Stimulated activated CD4-positive, alpha-beta T cell treated with anti-CD3 and anti-CD28 coated beads, Interleukin-1b, Interleukin-23, amount 100 ng/mL, for 4 hours (primary cell): ENCODE measurements at regions not wholly inside any gene's neighbourhood (a gene's known extent, or its start where the extent isn't known, plus 50 kb on each side); places are given as distances from the start of the nearest gene placed in this dataset.
"Not testable (repeated sequence)": the region's sequence is repeated elsewhere in the genome, so short reads cannot be mapped to it uniquely, and the experiment has no call there.

Experiments used
- DNase-seq, 2 donors: peaks; one replicate each; pipeline ENCODE4 v3.0.0-alpha.2; 2020; ENCODE audit warnings: low read depth in 2 of 2

DNA sequence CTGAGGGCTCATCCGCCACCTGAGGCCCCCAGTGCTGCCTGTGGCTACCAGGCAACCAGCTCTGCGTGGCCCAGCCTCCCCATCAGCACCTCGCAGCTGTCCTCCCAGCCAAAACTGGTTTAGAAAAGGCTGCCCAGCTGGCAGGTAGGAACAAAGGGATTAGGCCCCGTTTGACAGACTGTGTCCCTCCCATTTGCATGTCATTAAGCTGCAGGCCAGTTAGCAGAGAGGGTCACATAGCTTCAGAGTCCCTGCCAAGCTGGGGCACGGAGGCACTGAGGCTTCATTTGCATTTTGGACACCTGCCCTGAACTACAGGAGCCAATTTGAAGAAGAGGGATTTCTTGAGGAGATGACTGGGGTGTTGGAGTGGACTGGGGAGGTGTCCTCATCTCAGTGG lies 177.9 kb downstream of the TLE3 start:
- DNase-seq, result no peak

DNA sequence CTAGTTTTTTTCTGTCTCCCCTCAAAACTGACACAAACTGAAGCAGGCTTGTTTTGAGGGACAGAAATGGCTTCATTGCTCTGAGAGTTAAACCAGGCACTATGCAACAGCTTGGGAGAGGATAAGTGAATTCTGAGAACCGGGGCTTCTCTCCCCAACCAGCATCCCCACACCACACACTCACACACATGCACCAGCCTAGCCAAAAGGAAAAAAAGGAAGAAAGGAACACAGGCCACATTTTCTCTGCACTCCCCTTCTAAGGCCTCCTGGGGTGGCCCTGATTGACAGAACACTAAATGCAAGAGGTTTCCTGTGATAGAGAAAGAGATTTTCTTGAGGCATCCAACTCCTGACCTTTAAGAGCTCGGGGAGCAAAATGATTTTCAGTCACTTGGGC lies 177.5 kb downstream of the TLE3 start:
- DNase-seq, result no peak

DNA sequence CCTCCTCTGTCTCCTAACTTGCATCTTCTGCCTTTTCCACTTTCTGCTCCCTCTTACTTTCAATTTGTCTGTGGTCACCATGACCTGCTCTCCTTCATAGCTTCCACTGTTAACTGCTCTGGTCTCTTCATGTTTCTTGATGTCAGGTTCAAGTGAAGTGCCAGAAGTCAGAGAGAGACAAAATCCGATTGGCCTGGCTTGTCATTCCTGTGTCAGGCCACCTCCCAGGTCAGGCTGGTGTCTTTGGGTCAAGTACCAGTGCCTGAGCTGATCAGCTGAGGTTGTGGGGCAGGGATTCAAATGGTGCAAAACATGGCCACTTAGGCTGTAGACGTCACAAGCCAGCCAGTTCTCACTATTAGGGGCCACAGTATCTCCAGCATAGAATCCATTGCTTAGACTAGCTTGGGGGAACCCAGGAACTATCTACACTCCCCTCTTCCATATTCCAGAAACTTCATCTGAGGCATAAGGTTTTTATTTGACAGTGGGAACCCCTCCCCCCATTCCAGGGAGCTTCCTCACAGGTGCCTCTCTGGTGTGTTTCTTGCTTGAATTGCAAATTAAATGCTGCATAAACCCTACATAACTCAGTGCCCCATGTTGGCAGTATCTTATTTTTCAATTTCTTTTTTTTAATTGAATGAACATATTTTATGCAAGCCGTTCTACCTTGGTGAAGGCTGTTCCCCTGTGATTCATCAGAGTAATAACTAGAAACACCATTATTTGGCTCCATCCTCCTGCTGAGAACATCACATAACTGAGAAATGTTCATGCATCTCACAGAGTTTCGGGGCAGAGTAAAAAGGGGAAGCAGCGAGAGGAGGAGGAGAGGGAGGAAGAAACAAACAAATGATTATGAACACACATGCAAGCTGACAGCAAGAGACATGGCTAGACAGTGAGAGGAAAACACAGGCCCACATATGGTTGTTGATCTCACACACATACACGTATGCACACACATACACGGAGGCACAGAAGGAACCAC lies 175.8 kb downstream of the TLE3 start:
- DNase-seq, result no peak

DNA sequence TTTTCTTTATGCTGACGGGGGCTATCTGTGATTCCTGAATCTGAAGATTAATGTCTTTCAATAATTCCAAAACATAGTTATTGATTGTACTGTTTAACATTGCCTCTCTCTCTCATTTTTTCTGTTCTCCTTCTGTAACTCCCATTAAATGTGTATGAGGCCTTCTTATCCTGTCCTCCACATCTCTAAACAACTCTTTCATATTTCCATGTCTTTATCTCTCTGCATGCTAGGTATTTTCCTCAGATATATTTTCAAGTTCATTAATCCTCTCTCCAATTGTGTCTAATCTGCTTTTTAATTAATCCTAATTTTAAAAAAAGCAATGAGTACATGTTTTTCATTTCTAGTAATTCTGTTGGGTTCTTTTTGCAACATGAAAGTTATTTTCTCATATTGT lies 173.2 kb downstream of the TLE3 start:
- no peak for DNase-seq

DNA sequence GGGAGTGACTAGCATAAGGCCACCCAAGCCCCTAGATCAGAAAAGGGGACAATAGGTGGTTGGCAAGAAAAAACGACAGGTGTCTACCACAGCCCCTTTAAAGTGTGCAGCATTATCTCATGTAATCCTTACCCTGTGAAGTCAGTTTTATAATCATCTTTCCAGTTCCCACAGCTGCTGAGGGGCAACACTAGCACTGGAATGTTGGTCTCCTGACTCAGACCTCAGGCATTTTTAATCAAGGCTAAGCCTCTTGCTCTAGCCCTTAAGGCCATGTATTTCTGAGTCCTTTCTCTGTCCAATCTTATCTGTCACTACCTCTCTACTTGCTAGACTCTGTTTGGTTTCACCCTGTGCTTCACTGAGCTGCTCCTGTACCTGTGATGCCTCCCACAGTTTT lies 171.7 kb downstream of the TLE3 start:
- no peak for DNase-seq

DNA sequence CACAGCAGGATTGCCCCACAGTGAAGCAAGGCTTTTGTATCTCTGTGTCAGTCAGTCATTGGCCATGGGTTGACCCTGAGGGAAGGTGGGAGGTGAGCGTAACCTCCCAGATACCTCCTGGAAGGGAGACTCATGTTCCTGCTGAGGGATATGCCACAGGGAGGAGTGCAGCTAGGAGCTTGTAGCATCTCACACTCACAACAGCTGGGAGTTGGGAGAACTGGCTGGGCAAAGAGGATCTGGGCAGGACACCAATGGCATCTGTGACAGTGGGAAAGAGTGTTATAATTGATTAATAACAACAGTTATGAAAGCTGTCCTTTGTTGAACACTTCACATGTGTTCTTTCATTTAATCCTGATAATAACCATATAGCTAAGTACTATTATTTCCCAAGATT lies 171.0 kb downstream of the TLE3 start:
- DNase-seq, result no peak

DNA sequence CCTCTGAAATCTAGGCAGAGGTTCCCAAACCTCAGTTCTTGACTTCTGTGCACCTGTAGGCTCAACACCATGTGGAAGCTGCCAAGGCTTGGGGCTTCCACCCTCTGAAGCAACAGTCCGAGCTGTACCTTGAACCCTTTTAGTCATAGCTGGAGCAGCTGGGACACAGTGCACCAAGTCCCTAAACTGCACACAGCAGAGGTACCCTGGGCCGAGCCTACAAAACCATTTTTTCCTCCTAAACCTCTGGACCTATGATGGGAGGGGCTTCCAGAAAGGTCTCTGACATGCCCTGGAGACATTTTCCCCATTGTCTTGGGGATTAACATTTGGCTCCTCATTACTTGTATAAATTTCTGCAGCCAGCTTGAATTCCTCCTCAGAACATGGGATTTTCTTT lies 168.8 kb downstream of the TLE3 start:
- DNase-seq, result not testable (repeated sequence)

DNA sequence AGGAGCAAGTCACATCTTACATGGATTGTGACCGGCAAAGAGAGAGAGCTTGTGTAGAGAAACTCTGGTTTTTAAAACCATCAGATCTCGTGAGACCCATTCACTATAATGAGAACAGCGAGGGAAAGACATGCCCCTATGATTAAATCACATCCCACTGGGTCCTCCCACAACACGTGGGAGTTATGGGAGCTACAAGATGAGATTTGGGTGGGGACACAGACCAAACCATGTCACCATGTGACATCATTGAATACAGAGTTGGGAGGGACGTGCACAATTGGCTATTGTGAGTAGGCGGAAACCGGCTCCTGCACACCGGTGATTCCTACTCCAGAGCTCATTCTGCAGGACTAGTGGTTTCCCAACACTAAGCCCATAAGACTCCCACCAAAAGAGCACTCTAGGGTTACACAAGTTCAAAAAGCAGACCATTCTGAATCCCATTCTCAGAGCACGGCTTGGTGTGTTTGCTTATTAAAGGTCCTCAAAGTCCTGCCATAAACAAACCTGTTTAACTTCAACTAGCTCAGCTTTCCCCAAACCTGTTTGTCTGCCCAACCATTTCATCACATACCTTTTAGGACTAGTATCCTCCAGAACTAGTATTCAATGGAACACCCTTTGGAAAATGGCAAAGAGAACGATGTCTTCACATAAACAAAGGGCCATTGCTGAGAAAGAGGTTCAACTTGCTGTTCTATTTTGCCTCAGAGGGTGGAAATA lies 167.6 kb downstream of the TLE3 start:
- DNase-seq, result no peak

DNA sequence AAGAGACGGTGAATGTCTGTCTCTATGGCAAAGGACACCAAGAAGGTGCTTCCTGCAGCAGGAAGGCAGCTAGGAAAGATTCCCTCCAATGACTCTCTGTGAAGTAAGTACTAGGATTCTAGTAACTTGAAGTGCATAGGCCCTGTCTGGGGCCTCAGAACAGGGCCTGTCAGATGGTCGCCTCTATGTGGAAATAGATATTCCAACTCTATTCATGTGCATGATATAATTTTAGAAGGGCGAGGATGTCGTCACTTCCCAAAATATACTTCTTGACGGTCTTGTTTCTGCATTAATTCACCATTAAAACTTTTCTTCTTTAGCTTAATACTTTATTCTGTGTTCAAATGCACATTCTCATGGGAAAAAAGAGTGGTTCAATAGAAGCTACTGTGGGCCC lies 167.0 kb downstream of the TLE3 start:
- DNase-seq, result no peak

DNA sequence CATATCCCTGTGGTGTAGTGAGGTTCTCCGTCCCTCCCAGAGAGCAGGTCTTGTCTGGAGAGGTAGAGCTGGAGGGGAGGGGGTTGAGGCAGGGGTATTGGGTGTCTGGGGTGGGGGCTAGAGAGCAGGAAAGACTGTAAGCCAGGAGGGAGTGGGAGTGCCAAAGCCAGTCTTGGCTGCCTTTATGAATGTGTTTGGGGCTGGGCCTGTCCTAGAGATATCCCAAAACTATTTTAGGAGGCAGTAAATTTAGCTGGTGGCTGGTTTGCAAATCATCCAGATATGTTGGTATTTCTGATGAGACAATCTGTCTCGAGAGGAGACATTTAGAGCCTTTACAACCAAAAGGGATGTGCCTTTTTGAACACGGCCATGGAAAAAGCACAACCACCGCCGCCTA lies 166.6 kb downstream of the TLE3 start:
- no peak for DNase-seq

DNA sequence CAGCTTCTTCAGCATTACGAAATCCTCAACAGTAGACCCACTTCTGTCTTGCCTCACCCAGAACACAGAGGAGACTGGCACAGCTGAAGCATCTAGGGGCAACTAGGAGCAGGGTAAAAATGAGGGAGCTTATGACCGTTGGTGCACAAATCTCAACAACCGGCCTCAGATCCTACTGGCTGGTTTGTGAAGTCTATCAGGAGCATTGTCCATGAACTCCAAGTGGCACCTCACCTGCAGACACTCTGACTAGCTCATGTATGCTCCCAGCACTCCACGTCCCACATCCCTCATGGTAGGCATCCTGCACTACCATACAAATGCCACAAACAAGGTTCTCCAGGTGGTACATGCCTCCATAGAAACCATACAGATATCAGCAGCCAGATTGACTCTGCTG lies 163.1 kb downstream of the TLE3 start:
- DNase-seq, result no peak

DNA sequence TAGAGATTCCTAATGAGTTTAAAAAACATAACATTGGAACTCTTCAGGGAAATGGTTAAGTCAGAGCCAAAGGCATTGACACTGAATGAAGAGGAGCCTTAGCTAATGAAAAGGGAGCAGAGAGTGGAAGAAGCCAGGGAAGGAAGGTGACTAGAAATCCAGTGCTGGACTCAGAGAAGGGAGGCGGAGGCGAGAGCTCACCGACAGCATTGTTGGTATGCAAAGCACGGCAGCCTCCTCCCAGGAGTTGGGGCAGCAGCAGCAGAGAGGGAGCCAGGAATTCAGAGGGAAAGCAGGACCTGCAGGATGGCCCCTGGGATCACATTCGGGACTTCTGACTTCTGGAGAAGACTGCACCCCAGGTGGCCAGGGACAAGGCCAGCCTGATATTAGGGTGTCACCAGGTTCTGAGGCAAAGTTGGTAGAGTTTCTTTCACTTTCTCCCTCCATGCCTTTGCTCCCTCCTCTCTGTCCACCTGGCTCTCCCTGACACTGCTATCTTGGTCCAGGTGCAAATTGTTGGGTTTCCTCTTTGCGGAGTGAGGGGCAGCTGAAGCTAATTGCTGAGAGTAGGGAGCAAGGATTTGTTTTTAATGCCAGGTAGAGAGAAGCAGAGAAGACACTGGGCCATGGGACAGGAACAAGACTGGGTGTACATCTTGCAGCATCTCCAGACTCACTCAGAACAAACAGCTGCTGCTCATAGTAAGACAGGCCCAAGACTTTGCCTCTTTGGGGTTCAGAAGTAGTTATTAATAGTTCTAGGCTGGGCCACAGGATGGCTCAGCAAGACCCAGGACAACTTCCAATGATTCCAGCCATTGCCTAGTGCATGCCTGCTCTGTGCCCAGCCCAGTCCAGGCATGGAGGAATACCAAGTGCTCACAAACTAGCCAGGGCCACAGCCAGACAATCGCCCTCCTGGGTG lies 157.9 kb downstream of the TLE3 start:
- no peak for DNase-seq

DNA sequence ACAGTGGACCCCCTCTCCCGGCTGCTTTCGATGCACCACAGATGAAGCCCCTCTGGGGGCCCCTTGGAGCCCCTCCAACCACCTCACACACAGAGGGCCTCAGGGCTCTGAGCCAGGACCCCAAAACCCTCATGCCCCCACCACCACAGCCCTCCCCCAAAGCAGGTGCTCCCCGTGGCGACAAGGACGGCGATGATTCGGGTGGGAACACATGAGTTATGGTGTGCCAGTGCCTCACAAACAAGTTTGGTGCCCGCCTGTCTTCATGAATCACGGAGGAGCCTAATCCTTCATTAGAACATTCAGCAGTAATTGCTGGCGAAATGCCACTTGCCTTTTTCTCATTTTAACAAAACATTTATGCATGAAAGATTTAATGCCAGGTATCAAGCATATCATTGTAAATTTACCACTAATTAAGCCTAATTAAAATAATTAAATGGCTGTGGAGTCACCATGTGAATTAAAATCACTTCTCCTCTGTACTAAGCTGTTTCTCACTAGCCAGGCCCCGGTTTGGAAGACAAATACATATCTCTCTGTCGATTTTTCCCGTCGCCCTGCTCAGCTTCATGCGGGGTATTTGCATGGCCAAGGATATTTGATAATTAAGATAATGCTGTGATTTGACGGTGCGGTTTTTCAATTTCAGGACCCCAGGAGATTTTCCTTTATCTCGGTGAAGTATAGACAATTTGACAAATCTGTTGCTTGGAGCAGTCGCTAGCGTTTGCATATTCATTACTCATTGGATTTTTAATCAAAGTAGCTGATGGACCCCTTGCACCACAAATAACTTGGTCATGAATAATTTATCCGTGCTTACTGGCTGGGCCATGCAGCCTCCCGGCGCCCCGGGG lies 157.0 kb downstream of the TLE3 start:
- DNase-seq, result no peak

DNA sequence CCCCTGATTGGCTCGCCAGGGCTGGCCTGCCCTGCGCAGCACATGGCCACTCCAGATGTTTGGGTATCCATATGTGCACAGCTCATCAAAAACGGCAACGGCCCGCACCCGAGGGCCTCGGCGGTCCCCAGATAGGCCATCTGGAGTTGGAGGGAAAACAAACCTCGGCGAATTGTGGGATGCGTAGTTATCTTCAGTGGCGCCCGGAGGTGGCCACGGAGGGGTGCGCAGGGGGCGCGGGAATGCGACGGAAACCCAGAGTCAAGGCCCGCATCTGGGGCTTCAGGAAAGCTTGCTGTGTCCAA lies 156.5 kb downstream of the TLE3 start:
- DNase-seq, result no peak

DNA sequence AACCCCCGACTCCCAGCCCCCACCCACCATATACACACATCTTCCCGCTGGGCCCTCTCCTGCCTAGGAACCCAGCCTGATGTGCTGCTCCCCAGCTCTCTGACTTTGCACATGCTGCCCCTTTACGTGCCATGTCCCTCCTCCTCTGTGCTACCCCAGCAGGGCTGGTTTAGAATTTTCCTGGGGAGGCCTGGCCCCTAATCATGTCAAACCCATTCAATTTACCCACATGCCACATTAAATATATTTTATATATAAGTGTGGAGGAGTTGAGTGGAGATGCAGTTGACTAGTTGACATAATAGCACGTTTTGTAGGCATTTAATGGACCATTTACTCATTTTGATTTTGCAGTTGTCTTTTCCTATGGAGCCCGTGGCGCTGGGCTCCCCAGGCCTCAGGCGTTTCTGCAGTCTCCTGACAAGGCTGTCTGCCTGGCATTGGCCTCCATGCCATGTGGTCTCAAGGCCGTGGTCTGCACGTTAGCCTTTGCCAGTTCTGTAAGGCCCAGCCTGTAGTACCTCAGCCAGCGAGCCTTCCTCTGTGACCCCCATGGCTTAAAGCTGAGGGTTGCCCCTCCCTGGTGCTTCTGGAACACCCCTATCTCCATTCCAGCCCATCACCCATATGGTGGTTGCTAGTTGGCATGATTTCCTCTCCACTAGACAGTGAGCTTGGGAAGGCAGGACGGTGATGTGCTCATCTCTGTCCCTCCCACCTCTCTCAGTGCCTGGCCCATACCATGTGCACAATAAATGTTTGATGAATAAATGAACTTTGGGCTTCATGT lies 155.8 kb downstream of the TLE3 start:
- no peak for DNase-seq

DNA sequence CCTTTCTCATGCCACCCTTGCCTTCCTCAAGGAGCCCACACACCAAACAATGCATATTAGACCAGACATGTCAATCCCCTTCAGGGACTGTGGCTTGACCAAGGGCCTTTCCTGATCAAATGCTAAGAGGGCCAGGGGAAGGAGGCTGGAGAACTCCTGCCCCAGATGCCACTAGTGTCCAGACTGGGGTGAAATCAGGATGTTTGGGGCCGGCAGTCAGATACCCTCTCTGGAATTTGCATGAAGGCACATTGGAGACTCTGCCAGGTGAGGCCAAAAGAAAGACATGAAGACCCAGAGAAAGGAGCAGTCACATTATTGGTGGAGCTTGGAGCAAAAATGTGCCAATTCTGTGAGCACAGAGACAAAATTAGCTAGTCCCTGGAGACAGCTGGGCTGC lies 154.1 kb downstream of the TLE3 start:
- DNase-seq, result no peak

DNA sequence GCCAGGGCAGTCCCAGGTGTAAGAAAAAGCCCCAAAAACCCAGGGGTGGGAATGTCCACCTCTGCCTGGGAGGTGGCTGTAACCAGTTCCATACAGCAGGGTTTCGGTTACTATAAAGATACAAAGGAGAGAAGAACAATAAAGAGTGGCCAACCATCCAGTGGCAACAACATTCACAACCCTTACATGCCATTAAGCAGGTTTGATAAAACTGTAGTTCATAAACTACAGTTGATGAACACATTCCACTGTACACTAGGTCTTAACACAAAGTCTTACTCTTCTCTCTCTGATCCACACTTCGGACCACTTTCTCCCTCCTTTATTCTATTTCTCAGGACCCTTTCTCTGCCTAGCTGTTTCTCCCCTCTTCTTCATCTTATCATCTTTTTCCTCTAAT lies 152.0 kb downstream of the TLE3 start:
- DNase-seq, result no peak

DNA sequence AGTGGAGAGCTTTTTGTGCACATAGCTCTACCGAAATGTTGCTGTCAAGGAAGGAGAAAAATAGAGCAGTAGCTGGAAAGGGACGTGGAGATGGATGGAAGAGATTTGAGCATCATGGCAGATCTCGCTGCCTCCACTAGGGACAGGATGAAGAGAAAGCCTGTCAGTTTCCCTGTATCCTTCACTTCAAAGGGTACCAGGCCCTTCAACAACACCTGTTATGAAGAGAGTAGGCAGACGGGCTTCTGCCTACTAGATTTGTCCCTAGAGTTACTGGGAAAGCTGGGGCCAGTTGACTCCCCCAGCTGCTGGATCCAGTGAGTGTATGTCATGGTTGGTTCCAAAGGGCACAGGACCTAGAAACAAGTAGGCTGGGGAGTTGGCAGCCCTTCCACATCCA lies 150.8 kb downstream of the TLE3 start:
- no peak for DNase-seq

DNA sequence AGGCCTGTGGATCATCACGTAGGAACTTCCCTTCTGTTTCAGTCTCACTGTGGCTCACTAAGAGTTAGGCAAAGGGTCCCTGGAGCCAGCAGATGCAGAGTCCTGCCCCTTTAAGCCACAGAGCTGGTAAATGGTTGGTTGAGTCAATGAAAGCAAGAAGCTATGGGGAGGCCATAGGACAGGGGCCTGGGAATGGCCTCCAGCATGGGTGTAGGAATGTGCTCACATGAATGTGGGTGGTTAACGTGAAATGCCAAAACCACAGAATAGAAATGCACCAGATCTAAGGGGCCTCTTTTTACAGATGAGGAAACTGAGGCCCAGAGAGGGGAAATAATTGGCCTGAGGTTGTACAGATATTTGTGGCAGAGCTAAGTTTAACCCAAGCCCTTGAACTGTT lies 150.3 kb downstream of the TLE3 start:
- no peak for DNase-seq

DNA sequence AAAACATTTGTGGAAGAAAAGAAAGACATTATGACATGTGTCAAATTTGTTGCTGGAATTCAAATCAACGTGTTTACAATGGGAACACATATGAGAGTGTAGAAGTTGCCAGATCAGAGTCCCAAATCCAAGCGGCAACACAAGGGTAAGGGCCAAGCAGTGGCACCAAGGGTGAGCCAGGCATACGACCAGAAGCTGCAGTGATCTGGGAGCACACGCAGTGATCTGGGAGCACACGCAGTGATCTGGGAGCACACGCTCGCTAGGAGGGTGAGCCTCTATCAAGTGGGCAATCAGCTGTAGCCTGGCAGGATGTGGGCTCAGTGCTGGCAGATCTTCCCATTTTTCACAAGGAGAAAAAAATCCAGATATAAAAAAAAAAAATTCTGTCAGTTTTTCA lies 148.2 kb downstream of the TLE3 start:
- DNase-seq, result no peak
